Stomach (tissue), 8 donors: ENCODE measurements at regions not wholly inside any gene's neighbourhood (a gene's known extent, or its start where the extent isn't known, plus 50 kb on each side); places are given as distances from the start of the nearest gene placed in this dataset.

Experiments
- DNase-seq, 2 donors: peaks; one replicate each; pipeline versions ENCODE4 v3.0.0 to v3.0.0-alpha.2; 2013 to 2019
- H3K27ac ChIP-seq, 5 donors: fragments of 200-600 bp in 4 of 5; sonication (generic) in 4 of 5; one replicate each; pipeline ENCODE4 v1.5.1; 2013 to 2019; ENCODE audit warnings: mild to moderate bottlenecking in 1 of 5, moderate library complexity in 1 of 5
- H3K27me3 ChIP-seq, 3 donors: fragments of 200-600 bp; sonication (generic); one replicate each; pipeline ENCODE4 v1.5.1; 2017 to 2019; ENCODE audit warnings: mixed run types in 1 of 3
- H3K36me3 ChIP-seq, 4 donors: fragments of 200-600 bp; sonication (generic); 1 replicate in 3 of 4; 2 replicates in 1 of 4; pipeline ENCODE4 v1.5.1; 2016 to 2019
- H3K4me1 ChIP-seq, 4 donors: fragments of 200-600 bp; sonication (generic); one replicate each; pipeline ENCODE4 v1.5.1; 2016 to 2019
- H3K4me3 ChIP-seq, 4 donors: fragments of 200-600 bp; sonication (generic) in 3 of 4; one replicate each; pipeline ENCODE4 v1.5.1; 2016 to 2019; ENCODE audit warnings: mild to moderate bottlenecking in 1 of 4
- H3K9me3 ChIP-seq, 4 donors: fragments of 200-600 bp; sonication (generic); one replicate each; pipeline ENCODE4 v1.5.1; 2016 to 2019
- CTCF ChIP-seq, 7 experiments: fragments of 450-650 bp in 4 of 7; fragments of 200-600 bp in 3 of 7; sonication (generic) in 3 of 7; IDR thresholded peaks; one replicate each; pipeline ENCODE4 v1.5.1; 2016 to 2019; ENCODE audit warnings: antibody characterized with exemption in 7 of 7, control low read depth in 2 of 7, mild to moderate bottlenecking in 1 of 7
- EP300 ChIP-seq: sonication (generic); formaldehyde crosslinking; IDR thresholded peaks from one replicate; pipeline ENCODE4 v1.6.1; 2017; ENCODE audit warnings: antibody characterized with exemption
- POLR2A ChIP-seq, 4 donors: fragments of 450-650 bp; IDR thresholded peaks; one replicate each; pipeline ENCODE4 v1.6.1; 2016; ENCODE audit warnings: antibody characterized with exemption in 4 of 4, control low read depth in 2 of 4, mild to moderate bottlenecking in 1 of 4, moderate library complexity in 1 of 4
- POLR2AphosphoS5 ChIP-seq, 3 donors: sonication (generic); formaldehyde crosslinking; IDR thresholded peaks; one replicate each; pipeline ENCODE4 v1.6.1; 2016; ENCODE audit warnings: antibody characterized with exemption in 3 of 3
- WGBS, 5 donors: extraction: QIAGEN DNeasy Blood & Tissue Kit in 3 of 5; methylation state at CpG; one replicate each; pipeline versions ENCODE4 v1.1.5 to v1.1.7; 2013 to 2018; 5-methylcytosine and 5-hydroxymethylcytosine counted together
- intact Hi-C: fragments of 100-400 bp; cut with DNase I; formaldehyde crosslinking; loops from one replicate; pipeline ENCODE4 v1.15.1; 2023; ENCODE audit warnings: low total_unique reads
- donor health status: healthy with polysubstance abuse.
- donor health status: Bipolar disorder and iron deficiency.
- donor health status: healthy.

GRCh38 chr7:17195576-17195975, 102.9 kb upstream of the AHR start:
- Histone ChIP-seq H3K36me3 (no peaks in the 10 kb centered on the region), H3K4me1 (no peaks in the 10 kb centered on the region), H3K4me3 (no peak overlapping the region), H3K9me3 (no peaks in the 10 kb centered on the region), H3K27me3 (no peaks in the 10 kb centered on the region), H3K27ac (no peak overlapping the region)
- TF ChIP-seq POLR2AphosphoS5 (IDR thresholded peaks at IDR 0.05) (no peak), CTCF (IDR thresholded peaks at IDR 0.05) (no peak), EP300 (no peak), POLR2A (IDR thresholded peaks at IDR 0.05) (no peak)
- intact Hi-C loops: no loop called here
- DNase-seq: no peak
- 90 to 96% (median 93%) methylated on average over 2 of the region's 2 CpGs for WGBS, 5 donors

DNA sequence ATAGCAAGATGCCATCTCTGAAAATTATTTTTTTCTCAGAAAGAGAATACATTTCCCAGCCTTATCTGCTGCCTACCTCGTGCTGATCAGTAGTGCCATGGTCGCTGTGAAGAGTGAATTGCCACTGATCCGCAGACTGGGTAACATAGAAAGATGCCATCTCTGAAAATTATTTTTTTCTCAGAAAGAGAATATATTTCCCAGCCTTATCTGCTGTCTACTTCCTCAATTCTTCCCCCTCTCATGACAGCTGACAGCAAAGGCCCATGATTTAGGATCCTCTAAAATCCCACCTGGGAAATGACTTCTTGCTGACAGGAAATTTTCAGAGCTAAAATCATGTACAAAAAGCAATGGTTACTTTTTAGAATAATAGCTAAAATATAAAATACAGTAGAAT, 92.5 kb upstream of the AHR start:
- H3K27me3 ChIP-seq: no peaks in the 10 kb centered on the region
- TF ChIP-seq EP300 (no peak), POLR2AphosphoS5 (IDR thresholded peaks at IDR 0.05) (no peak), CTCF (IDR thresholded peaks at IDR 0.05) (no peak), POLR2A (IDR thresholded peaks at IDR 0.05) (no peak)
- H3K4me3 ChIP-seq: no peak overlapping the region
- intact Hi-C loops: no loop called here
- WGBS, 5 donors: 87 to 92% (median 89%) methylated on average over 3 of the region's 3 CpGs
- H3K27ac ChIP-seq: no peak overlapping the region
- DNase-seq: no peak
- no peaks in the 10 kb centered on the region for H3K36me3 ChIP-seq
- H3K9me3 ChIP-seq: no peaks in the 10 kb centered on the region
- H3K4me1 ChIP-seq: no peaks in the 10 kb centered on the region

GRCh38 chr7:17206349-17206905, 92.0 kb upstream of the AHR start:
- no peaks in the 10 kb centered on the region for H3K9me3 ChIP-seq
- no peaks in the 10 kb centered on the region for H3K36me3 ChIP-seq
- no peak overlapping the region for H3K27ac ChIP-seq
- 72 to 83% (median 76%) methylated on average over 3 of the region's 3 CpGs for WGBS, 5 donors
- TF ChIP-seq POLR2A (IDR thresholded peaks at IDR 0.05) (no peak), POLR2AphosphoS5 (IDR thresholded peaks at IDR 0.05) (no peak), CTCF (IDR thresholded peaks at IDR 0.05) (no peak), EP300 (no peak)
- no peak overlapping the region for H3K4me3 ChIP-seq
- H3K4me1 ChIP-seq: no peaks in the 10 kb centered on the region
- H3K27me3 ChIP-seq: no peaks in the 10 kb centered on the region
- intact Hi-C loops: no loop called here
- DNase-seq: peak; percentile 31 to 36

- Histone ChIP-seq H3K9me3 (no peaks in the 10 kb centered on the region), H3K4me1 (no peaks in the 10 kb centered on the region), H3K27me3 (no peaks in the 10 kb centered on the region), H3K36me3 (no peaks in the 10 kb centered on the region), H3K27ac (no peak overlapping the region), H3K4me3 (no peak overlapping the region)
- intact Hi-C loops: no loop called here
- WGBS, 5 donors: 58 to 83% (median 74%) methylated on average over 1 of the region's 1 CpG
- peak in 1 of 2 donors; percentile 40 for DNase-seq
- no peak for TF ChIP-seq POLR2A (IDR thresholded peaks at IDR 0.05)
- TF ChIP-seq POLR2AphosphoS5 (IDR thresholded peaks at IDR 0.05): peak in 1 of 3 donors; percentile 38
Measured at GRCh38 chr7:17207220-17207619, 91.2 kb upstream of the AHR start.

DNA sequence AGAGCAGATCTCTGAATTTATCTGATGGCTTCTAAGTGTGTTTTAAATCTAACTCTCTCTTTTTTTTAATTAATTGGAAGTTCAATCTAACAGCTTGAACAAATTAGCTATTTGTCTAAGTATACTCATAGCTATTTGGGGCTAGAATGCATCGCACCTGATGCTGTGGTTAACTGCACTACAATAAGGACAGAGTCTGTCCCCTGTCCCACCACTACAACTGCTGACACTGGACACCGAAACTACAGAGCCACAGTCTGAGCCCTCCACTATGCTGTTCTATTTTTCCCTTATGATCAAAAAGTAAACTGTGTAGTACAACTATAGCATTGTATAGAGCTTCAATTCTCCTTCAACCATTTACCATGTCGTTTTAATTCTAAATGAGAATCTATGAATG, 89.4 kb upstream of the AHR start:
- intact Hi-C loops: no loop called here
- no peaks in the 10 kb centered on the region for H3K36me3 ChIP-seq
- H3K4me1 ChIP-seq: no peaks in the 10 kb centered on the region
- no peak for TF ChIP-seq POLR2AphosphoS5 (IDR thresholded peaks at IDR 0.05)
- TF ChIP-seq CTCF (IDR thresholded peaks at IDR 0.05): no peak
- TF ChIP-seq EP300: no peak
- TF ChIP-seq POLR2A (IDR thresholded peaks at IDR 0.05): no peak
- no peak overlapping the region for H3K4me3 ChIP-seq
- DNase-seq: no peak
- no peak overlapping the region for H3K27ac ChIP-seq
- no peaks in the 10 kb centered on the region for H3K27me3 ChIP-seq
- WGBS, 5 donors: 59 to 94% (median 91%) methylated on average over 3 of the region's 3 CpGs
- no peaks in the 10 kb centered on the region for H3K9me3 ChIP-seq
